OCI-LY3 (cell line): ENCODE measurements at regions not wholly inside any gene's neighbourhood (a gene's known extent, or its start where the extent isn't known, plus 50 kb on each side); places are given as distances from the start of the nearest gene placed in this dataset.

Source experiments
- EZH2phosphoT487 ChIP-seq: fragments of 200-600 bp; shearing (Covaris generic); IDR thresholded peaks from 2 replicates; pipeline ENCODE4 v1.6.1; 2018; ENCODE audit warnings: antibody characterized with exemption, mixed run types, low read depth
- TF ChIP-seq, protein P1 (sequence below): fragments of 200-600, 300-600 bp; sonication (generic); IDR thresholded peaks from 2 replicates; pipeline ENCODE4 v1.5.1; 2014; ENCODE audit warnings: antibody characterized with exemption, low read length, low read depth

DNA sequence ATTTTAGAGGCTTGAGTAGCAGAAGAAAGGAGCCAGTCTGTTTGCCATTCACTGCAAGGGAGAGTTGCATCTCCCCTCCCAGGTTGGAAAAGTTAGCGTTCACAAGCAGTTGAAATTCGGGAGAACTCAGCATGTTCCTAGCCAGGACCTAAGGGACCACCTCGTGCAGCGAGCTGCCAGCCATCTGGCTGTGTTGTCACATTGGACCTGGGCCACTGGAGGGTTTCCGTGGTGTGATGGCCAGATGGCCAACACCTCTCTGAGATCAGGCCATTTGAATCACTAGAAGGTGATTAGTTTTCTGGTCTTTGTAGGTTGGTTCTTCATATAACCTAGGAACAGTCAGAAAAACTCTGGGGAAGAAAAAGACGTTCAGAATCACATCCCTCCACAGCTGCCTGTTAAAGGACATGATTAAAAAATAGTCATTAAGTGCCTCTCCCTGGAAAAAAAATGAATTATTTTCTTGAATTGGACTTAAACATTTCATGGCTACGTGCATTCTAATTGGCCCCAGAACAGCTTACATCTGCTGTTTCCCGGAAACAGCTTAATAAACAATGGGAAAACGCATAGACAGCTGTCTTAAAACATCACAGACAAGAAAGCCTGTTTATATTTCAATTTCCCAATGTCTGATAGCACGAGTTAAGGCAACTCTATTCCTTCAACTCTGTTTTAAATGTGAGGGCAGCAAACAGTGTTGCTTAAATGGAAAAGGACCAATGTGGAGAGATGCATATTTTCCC lies 303.9 kb downstream of the TENT4A start:
- TF ChIP-seq, protein P1, sequence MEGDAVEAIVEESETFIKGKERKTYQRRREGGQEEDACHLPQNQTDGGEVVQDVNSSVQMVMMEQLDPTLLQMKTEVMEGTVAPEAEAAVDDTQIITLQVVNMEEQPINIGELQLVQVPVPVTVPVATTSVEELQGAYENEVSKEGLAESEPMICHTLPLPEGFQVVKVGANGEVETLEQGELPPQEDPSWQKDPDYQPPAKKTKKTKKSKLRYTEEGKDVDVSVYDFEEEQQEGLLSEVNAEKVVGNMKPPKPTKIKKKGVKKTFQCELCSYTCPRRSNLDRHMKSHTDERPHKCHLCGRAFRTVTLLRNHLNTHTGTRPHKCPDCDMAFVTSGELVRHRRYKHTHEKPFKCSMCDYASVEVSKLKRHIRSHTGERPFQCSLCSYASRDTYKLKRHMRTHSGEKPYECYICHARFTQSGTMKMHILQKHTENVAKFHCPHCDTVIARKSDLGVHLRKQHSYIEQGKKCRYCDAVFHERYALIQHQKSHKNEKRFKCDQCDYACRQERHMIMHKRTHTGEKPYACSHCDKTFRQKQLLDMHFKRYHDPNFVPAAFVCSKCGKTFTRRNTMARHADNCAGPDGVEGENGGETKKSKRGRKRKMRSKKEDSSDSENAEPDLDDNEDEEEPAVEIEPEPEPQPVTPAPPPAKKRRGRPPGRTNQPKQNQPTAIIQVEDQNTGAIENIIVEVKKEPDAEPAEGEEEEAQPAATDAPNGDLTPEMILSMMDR, result no peak
- TF ChIP-seq EZH2phosphoT487, result no peak
